ENCODE measurements at regions not wholly inside any gene's neighbourhood (a gene's known extent, or its start where the extent isn't known, plus 50 kb on each side); places are given as distances from the start of the nearest gene placed in this dataset.

DNA sequence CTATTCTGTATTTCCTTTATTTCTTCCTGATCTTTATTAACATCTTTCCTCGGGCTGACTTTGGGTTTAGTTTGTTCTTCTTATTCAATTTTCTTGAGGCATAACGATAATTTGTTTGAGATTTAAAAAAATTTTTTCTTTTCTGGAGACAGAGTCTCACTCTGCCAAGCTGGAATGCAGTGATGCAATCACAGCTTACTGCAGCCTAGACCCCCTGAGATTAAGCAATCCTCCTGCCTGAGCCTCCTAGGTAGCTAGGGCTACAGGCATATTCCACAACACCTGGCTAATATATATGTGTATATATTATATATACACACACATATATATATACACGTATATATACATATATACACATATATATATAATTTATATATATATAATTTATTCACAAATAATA, 540.2 kb downstream of the NXPH1 start:
- TF ChIP-seq CTCF (IDR thresholded peaks at IDR 0.05; ENCODE audit: low read length), result no peak
- no peak for TF ChIP-seq EZH2 (IDR thresholded peaks at IDR 0.05; ENCODE audit: borderline replicate concordance, low read length)

Measured in OCI-LY1 (cell line).